ENCODE measurements at regions not wholly inside any gene's neighbourhood (a gene's known extent, or its start where the extent isn't known, plus 50 kb on each side); places are given as distances from the start of the nearest gene placed in this dataset.

GRCh38 chr1:243970077-243970476 lies 81.0 kb upstream of the ZBTB18 start:
- Histone ChIP-seq H3K9me3 (ENCODE audit: control insufficient read depth in 1 of 2, insufficient read depth in 1 of 2, low read depth in 1 of 2, low read length in 2 of 2) (no peaks in the 10 kb centered on the region), H3K79me2 (ENCODE audit: insufficient read depth, low read length) (no peaks in the 10 kb centered on the region), H3K4me3 (replicated peaks in 1 of 2; ENCODE audit: low read depth in 1 of 2, low read length in 2 of 2) (no peak overlapping the region), H3K36me3 (ENCODE audit: control insufficient read depth in 1 of 2, insufficient read depth in 2 of 2, low read length in 2 of 2) (no peaks in the 10 kb centered on the region), H3K4me1 (ENCODE audit: control insufficient read depth in 1 of 2, insufficient read depth in 2 of 2, low read length in 2 of 2) (no peaks in the 10 kb centered on the region), H3K27ac (ENCODE audit: low read depth, low read length) (no peak overlapping the region), H3K4me2 (ENCODE audit: low read length) (no peak overlapping the region), H4K20me1 (ENCODE audit: insufficient read depth) (no peaks in the 10 kb centered on the region), H3K9me2 (ENCODE audit: insufficient read depth) (no peaks in the 10 kb centered on the region), H3K9ac (ENCODE audit: low read length) (no peak overlapping the region), H3K27me3 (ENCODE audit: insufficient read depth, low read length) (peaks cover 68% of the 10 kb centered on the region), H2AFZ (ENCODE audit: low read depth, low read length, poor library complexity, severe bottlenecking) (no peak overlapping the region)
- ChIA-PET POLR2A (no interaction called here), RAD21 (ENCODE audit: low non-redundant PET in 1 of 2, low total read pairs in 2 of 2, uncharacterized antibody in 2 of 2, unreplicated experiment in 2 of 2) (no interaction called here), CTCF (no interaction called here)
- ATAC-seq (no peak), DNase-seq (ENCODE audit: low read depth, low spot score) (no peak)
- intact Hi-C loops (cut with micrococcal nuclease) = no loop called here
- BruUV-seq (replicated peaks) = no TSS peak
- TF ChIP-seq EZH2 (IDR thresholded peaks at IDR 0.05) (no peak), EZH2phosphoT487 (IDR thresholded peaks at IDR 0.05; ENCODE audit: borderline replicate concordance) (no peak), SRF (IDR thresholded peaks at IDR 0.05; ENCODE audit: low read depth) (no peak)

- Histone ChIP-seq H4K20me1 (ENCODE audit: insufficient read depth) (no peaks in the 10 kb centered on the region), H3K27ac (ENCODE audit: low read depth, low read length) (no peak overlapping the region), H2AFZ (ENCODE audit: low read depth, low read length, poor library complexity, severe bottlenecking) (no peak overlapping the region), H3K4me3 (replicated peaks in 1 of 2; ENCODE audit: low read depth in 1 of 2, low read length in 2 of 2) (no peak overlapping the region), H3K4me1 (ENCODE audit: control insufficient read depth in 1 of 2, insufficient read depth in 2 of 2, low read length in 2 of 2) (no peaks in the 10 kb centered on the region), H3K9ac (ENCODE audit: low read length) (no peak overlapping the region), H3K9me3 (ENCODE audit: control insufficient read depth in 1 of 2, insufficient read depth in 1 of 2, low read depth in 1 of 2, low read length in 2 of 2) (no peaks in the 10 kb centered on the region), H3K36me3 (ENCODE audit: control insufficient read depth in 1 of 2, insufficient read depth in 2 of 2, low read length in 2 of 2) (no peaks in the 10 kb centered on the region), H3K27me3 (ENCODE audit: insufficient read depth, low read length) (peaks cover 75% of the 10 kb centered on the region), H3K79me2 (ENCODE audit: insufficient read depth, low read length) (no peaks in the 10 kb centered on the region), H3K9me2 (ENCODE audit: insufficient read depth) (no peaks in the 10 kb centered on the region), H3K4me2 (ENCODE audit: low read length) (no peak overlapping the region)
- TF ChIP-seq SP1 (IDR thresholded peaks at IDR 0.05; ENCODE audit: low read depth) = no peak
- no peak for DNase-seq (ENCODE audit: low read depth, low spot score)
- intact Hi-C loops (cut with micrococcal nuclease) = no loop called here
- POLR2A ChIA-PET = no interaction called here
- RAD21 ChIA-PET (ENCODE audit: low non-redundant PET in 1 of 2, low total read pairs in 2 of 2, uncharacterized antibody in 2 of 2, unreplicated experiment in 2 of 2) = no interaction called here
- CTCF ChIA-PET = no interaction called here
- no TSS peak for BruUV-seq (replicated peaks)
- no peak for ATAC-seq
Measured at GRCh38 chr1:243968413-243968812, 82.7 kb upstream of the ZBTB18 start.

GRCh38 chr1:243964915-243965314 lies 86.2 kb upstream of the ZBTB18 start:
- Histone ChIP-seq H3K79me2 (ENCODE audit: insufficient read depth, low read length) (no peaks in the 10 kb centered on the region), H3K9me2 (ENCODE audit: insufficient read depth) (no peaks in the 10 kb centered on the region), H3K9ac (ENCODE audit: low read length) (no peak overlapping the region), H3K27me3 (ENCODE audit: insufficient read depth, low read length) (peaks cover 78% of the 10 kb centered on the region), H3K36me3 (ENCODE audit: control insufficient read depth in 1 of 2, insufficient read depth in 2 of 2, low read length in 2 of 2) (no peaks in the 10 kb centered on the region), H3K9me3 (ENCODE audit: control insufficient read depth in 1 of 2, insufficient read depth in 1 of 2, low read depth in 1 of 2, low read length in 2 of 2) (no peaks in the 10 kb centered on the region), H4K20me1 (ENCODE audit: insufficient read depth) (no peaks in the 10 kb centered on the region), H3K4me2 (ENCODE audit: low read length) (no peak overlapping the region), H3K27ac (ENCODE audit: low read depth, low read length) (no peak overlapping the region), H3K4me3 (replicated peaks in 1 of 2; ENCODE audit: low read depth in 1 of 2, low read length in 2 of 2) (no peak overlapping the region), H3K4me1 (ENCODE audit: control insufficient read depth in 1 of 2, insufficient read depth in 2 of 2, low read length in 2 of 2) (no peaks in the 10 kb centered on the region), H2AFZ (ENCODE audit: low read depth, low read length, poor library complexity, severe bottlenecking) (no peak overlapping the region)
- ChIA-PET POLR2A (no interaction called here), RAD21 (ENCODE audit: low non-redundant PET in 1 of 2, low total read pairs in 2 of 2, uncharacterized antibody in 2 of 2, unreplicated experiment in 2 of 2) (no interaction called here), CTCF (interaction anchor here (0.6 kb wide), 1 partner anchor 83 kb away, joined by 3 read pairs; no protein-coding TSS in a partner anchor)
- no peak for ATAC-seq
- no TSS peak for BruUV-seq (replicated peaks)
- intact Hi-C loops (cut with micrococcal nuclease) = no loop called here
- DNase-seq (ENCODE audit: low read depth, low spot score) = no peak
- TF ChIP-seq FOSL1 (IDR thresholded peaks at IDR 0.05; ENCODE audit: low read depth) (no peak), ZFX (IDR thresholded peaks at IDR 0.05) (no peak), TCF7L2 (IDR thresholded peaks at IDR 0.05; ENCODE audit: borderline replicate concordance, extremely low read depth, insufficient read depth, insufficient read length) (no peak), EZH2phosphoT487 (IDR thresholded peaks at IDR 0.05; ENCODE audit: borderline replicate concordance) (no peak), RAD21 (IDR thresholded peaks at IDR 0.05; ENCODE audit: low read depth) (no peak), SP1 (IDR thresholded peaks at IDR 0.05; ENCODE audit: low read depth) (no peak), SIN3A (IDR thresholded peaks at IDR 0.05; ENCODE audit: low read depth) (no peak), POLR2AphosphoS5 (IDR thresholded peaks at IDR 0.05; ENCODE audit: low read depth, low read length) (no peak), SRF (IDR thresholded peaks at IDR 0.05; ENCODE audit: low read depth) (no peak), EZH2 (IDR thresholded peaks at IDR 0.05) (no peak), ZBTB33 (IDR thresholded peaks at IDR 0.05; ENCODE audit: extremely low read depth, insufficient replicate concordance, low read length) (no peak), CBX3 (IDR thresholded peaks at IDR 0.05; ENCODE audit: low read depth) (no peak), ZNF274 (IDR thresholded peaks at IDR 0.05; ENCODE audit: low read depth, low read length) (no peak), EGR1 (IDR thresholded peaks at IDR 0.05; ENCODE audit: low read depth) (no peak)
